IMR-90 (cell line): ENCODE measurements at regions not wholly inside any gene's neighbourhood (a gene's known extent, or its start where the extent isn't known, plus 50 kb on each side); places are given as distances from the start of the nearest gene placed in this dataset.

Source experiments
- ATAC-seq: fragments of 200-7000 bp; cut with Tn5 transposase; 2 replicates; pipeline ENCODE4 v1.9.1; 2020; ENCODE audit warnings: low read depth, mild to moderate bottlenecking, moderate library complexity
- BruUV-seq: library from RNA; stranded (reverse); fragments of 400-500 nt; replicated peaks from 2 replicates; lab custom pipeline; 2021; lab: Mats Ljungman, UMichigan
- CTCF ChIA-PET: fragments of 300-600 bp; formaldehyde crosslinking; extraction: SDS; loops from one replicate; lab custom pipeline; 2021; ENCODE audit warnings: antibody characterized with exemption; lab: Yijun Ruan, JAX
- POLR2A ChIA-PET: fragments of 300-600 bp; sonication (Branson Sonifier 250); formaldehyde crosslinking; loops from one replicate; lab custom pipeline; 2022; ENCODE audit warnings: antibody characterized with exemption; ENCODE audit not compliant: unreplicated experiment; lab: Charles Lee
- DNase-seq: peaks from one replicate; pipeline ENCODE4 v3.0.0; 2013
- H2AFZ ChIP-seq: replicated peaks from 2 replicates; pipeline ENCODE3; 2013; ENCODE audit warnings: low read length, mild to moderate bottlenecking; ENCODE audit not compliant: poor library complexity
- H2AK5ac ChIP-seq: 2 replicates; pipeline ENCODE4 v1.6.1; 2013; ENCODE audit warnings: low read depth, low read length, inconsistent platforms
- H2AK9ac ChIP-seq: replicated peaks from 2 replicates; pipeline ENCODE3; 2013; ENCODE audit warnings: mild to moderate bottlenecking, low read depth, low read length, moderate library complexity; ENCODE audit not compliant: poor library complexity
- H2BK120ac ChIP-seq: 2 replicates; pipeline ENCODE4 v1.6.1; 2013; ENCODE audit warnings: low read depth, low read length, inconsistent platforms
- H2BK15ac ChIP-seq: 3 replicates; pipeline ENCODE4 v1.6.1; 2013; ENCODE audit warnings: low read depth, low read length, inconsistent platforms
- H2BK20ac ChIP-seq: 2 replicates; pipeline ENCODE4 v1.6.1; 2013; ENCODE audit warnings: low read depth, mild to moderate bottlenecking, inconsistent platforms, low read length, moderate library complexity
- H2BK5ac ChIP-seq: 2 replicates; pipeline ENCODE4 v1.6.1; 2013; ENCODE audit warnings: mild to moderate bottlenecking, low read depth, low read length, inconsistent platforms; ENCODE audit not compliant: poor library complexity, severe bottlenecking
- H3K14ac ChIP-seq: replicated peaks from 2 replicates; pipeline ENCODE4 v1.6.1; 2013; ENCODE audit warnings: low read depth, low read length, inconsistent platforms
- H3K18ac ChIP-seq: 2 replicates; pipeline ENCODE4 v1.6.1; 2013; ENCODE audit warnings: low read depth, low read length, control low read depth
- H3K23ac ChIP-seq: 2 replicates; pipeline ENCODE4 v1.6.1; 2013; ENCODE audit warnings: low read depth, low read length, inconsistent platforms
- H3K27ac ChIP-seq: 2 replicates; pipeline ENCODE4 v1.5.1; 2013; ENCODE audit warnings: mild to moderate bottlenecking, control low read depth, low read length; ENCODE audit not compliant: insufficient read depth
- H3K27me3 ChIP-seq: 2 replicates; pipeline ENCODE4 v1.6.1; 2013; ENCODE audit warnings: low read length; ENCODE audit not compliant: control insufficient read depth, insufficient read depth
- H3K36me3 ChIP-seq: 2 replicates; pipeline ENCODE4 v1.6.1; 2013; ENCODE audit warnings: low read length, mixed read lengths; ENCODE audit not compliant: control insufficient read depth, insufficient read depth
- H3K4ac ChIP-seq: 2 replicates; pipeline ENCODE4 v1.6.1; 2013; ENCODE audit warnings: low read depth, low read length, inconsistent platforms
- H3K4me1 ChIP-seq: 2 replicates; pipeline ENCODE4 v1.6.1; 2013; ENCODE audit warnings: low read length, mixed read lengths; ENCODE audit not compliant: control insufficient read depth, insufficient read depth
- H3K4me2 ChIP-seq: 2 replicates; pipeline ENCODE4 v1.6.1; 2013; ENCODE audit warnings: low read depth, mild to moderate bottlenecking, control low read depth, low read length, moderate library complexity
- H3K4me3 ChIP-seq: 2 replicates; pipeline ENCODE4 v1.5.1; 2013; ENCODE audit warnings: low read depth, mild to moderate bottlenecking, control low read depth, low read length, moderate library complexity; ENCODE audit not compliant: insufficient read depth
- H3K56ac ChIP-seq: 2 replicates; pipeline ENCODE4 v1.6.1; 2013; ENCODE audit warnings: low read length, inconsistent platforms; ENCODE audit not compliant: insufficient read depth; ENCODE audit errors: extremely low read depth
- H3K79me1 ChIP-seq, 2 experiments: 2 replicates each; pipeline ENCODE4 v1.6.1; 2013; ENCODE audit warnings: low read length in 2 of 2, inconsistent platforms in 1 of 2, low read depth in 1 of 2
- H3K9ac ChIP-seq: 2 replicates; pipeline ENCODE4 v1.6.1; 2013; ENCODE audit warnings: low read depth, low read length, control low read depth
- H3K9me1 ChIP-seq: 2 replicates; pipeline ENCODE4 v1.6.1; 2013; ENCODE audit warnings: low read length, inconsistent platforms; ENCODE audit not compliant: insufficient read depth
- H3K9me3 ChIP-seq: 2 replicates; pipeline ENCODE4 v1.6.1; 2013; ENCODE audit warnings: low read length; ENCODE audit not compliant: control insufficient read depth, insufficient read depth
- H4K20me1 ChIP-seq: 2 replicates; pipeline ENCODE4 v1.6.1; 2013; ENCODE audit warnings: low read length, inconsistent platforms; ENCODE audit not compliant: insufficient read depth
- H4K5ac ChIP-seq: 2 replicates; pipeline ENCODE4 v1.6.1; 2013; ENCODE audit warnings: mild to moderate bottlenecking, low read depth, low read length, control low read depth
- H4K8ac ChIP-seq, 2 experiments: 2 replicates each; pipeline ENCODE4 v1.6.1; 2013; ENCODE audit warnings: low read depth in 2 of 2, low read length in 2 of 2, control low read depth in 1 of 2, inconsistent platforms in 1 of 2
- H4K91ac ChIP-seq: 2 replicates; pipeline ENCODE4 v1.6.1; 2013; ENCODE audit warnings: low read depth, low read length, inconsistent platforms; ENCODE audit not compliant: insufficient read depth
- BHLHE40 ChIP-seq: fragments of 150-350 bp; IDR thresholded peaks from 2 replicates; pipeline ENCODE4 v1.6.1; 2016; ENCODE audit warnings: mild to moderate bottlenecking, low read depth, low read length
- RCOR1 ChIP-seq: IDR thresholded peaks from 2 replicates; pipeline ENCODE4 v1.6.1; 2012; ENCODE audit warnings: mild to moderate bottlenecking, low read length, improper control_type of control experiment; ENCODE audit not compliant: insufficient replicate concordance
- RFX5 ChIP-seq: IDR thresholded peaks from 2 replicates; pipeline ENCODE4 v1.8.0; 2012; ENCODE audit warnings: low read depth, mild to moderate bottlenecking, low read length, moderate library complexity
- WGBS, 2 experiments: methylation state at CpG; one replicate each; pipeline versions ENCODE4 v1.1.5 to v1.1.7; 2013; ENCODE audit warnings: missing lambda C conversion rate in 2 of 2; ENCODE audit not compliant: insufficient read length in 1 of 2; ENCODE audit errors: extremely low coverage in 2 of 2; 5-methylcytosine and 5-hydroxymethylcytosine counted together
- dilution Hi-C: fragments of 300-500 bp; cut with HindIII; formaldehyde crosslinking; loops from one replicate; pipeline ENCODE4 v1.14.3; 2018; ENCODE audit warnings: low sequenced_read_pairs; ENCODE audit not compliant: unreplicated experiment
- in situ Hi-C: fragments of 300-500 bp; cut with MboI; formaldehyde crosslinking; loops from 3 replicates; pipeline ENCODE4 v1.14.3; 2019; ENCODE audit warnings: low sequenced_read_pairs, inconsistent platforms, mixed read lengths
- intact Hi-C: fragments of 100-400 bp; cut with micrococcal nuclease; formaldehyde crosslinking; loops from 2 replicates; pipeline ENCODE4 v1.10.0; 2022

DNA sequence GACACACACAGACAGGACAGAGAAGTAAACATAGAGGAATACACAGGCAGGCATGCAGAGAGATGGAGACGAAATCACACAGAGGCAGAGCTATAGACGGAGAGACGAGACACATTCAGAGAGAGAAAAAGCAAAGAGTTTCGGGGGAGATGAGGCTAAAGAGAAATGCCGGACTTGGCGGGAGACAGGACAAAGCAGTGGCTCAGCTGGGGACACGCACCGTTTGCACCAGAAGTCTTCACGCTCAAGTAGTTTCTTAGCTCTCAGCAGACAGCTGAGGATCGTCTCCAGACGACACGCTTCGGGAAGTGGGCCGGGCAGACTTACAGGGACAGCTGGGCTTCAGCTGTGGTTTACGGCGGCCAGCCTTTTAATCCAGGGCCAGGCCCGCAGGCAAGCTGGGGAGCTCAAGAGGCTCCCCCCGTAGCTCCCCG is 56.2 kb upstream of the DLG1 start:
- in situ Hi-C loops: no loop called here
- no peak for TF ChIP-seq RFX5
- peak; percentile 9 for TF ChIP-seq RCOR1
- no peak for TF ChIP-seq BHLHE40
- no peaks in the 10 kb centered on the region for H3K9me3 ChIP-seq
- peak overlapping the region; percentile 93; the same call in 1 of the 2 replicates for H3K18ac ChIP-seq
- peak overlapping the region; percentile 65 to 72 for H4K8ac ChIP-seq
- H2AK5ac ChIP-seq: 0 out of 2 replicates have a peak overlapping the region, but pooled peaks have one; percentile 47
- H3K79me1 ChIP-seq: no peaks in the 10 kb centered on the region
- WGBS, 2 experiments: 3% methylated on average over 16 of the region's 19 CpGs; no CpG with 5 or more reads in 1 of the 2 experiments
- H3K9me1 ChIP-seq: peaks cover 5% of the 10 kb centered on the region
- POLR2A ChIA-PET: interaction anchor here (0.5 to 1.5 kb wide), 2 partner anchors 13 to 76 kb away, joined by 4 to 6 read pairs; no protein-coding TSS in a partner anchor
- H3K4ac ChIP-seq: peak overlapping the region; percentile 80
- no peaks in the 10 kb centered on the region for H3K27me3 ChIP-seq
- H2AFZ ChIP-seq: peak overlapping the region; percentile 89
- dilution Hi-C loops: no loop called here
- H4K20me1 ChIP-seq: no peaks in the 10 kb centered on the region
- peak overlapping the region; percentile 73 for H2BK20ac ChIP-seq
- H3K36me3 ChIP-seq: no peaks in the 10 kb centered on the region
- ATAC-seq: peak; percentile 86
- H3K4me2 ChIP-seq: peak overlapping the region; percentile 84
- peak overlapping the region; percentile 58 for H4K5ac ChIP-seq
- peak; percentile 73 for DNase-seq
- CTCF ChIA-PET: no interaction called here
- H3K4me3 ChIP-seq: peak overlapping the region; percentile 11
- intact Hi-C loops: no loop called here
- H2BK15ac ChIP-seq: peak overlapping the region; percentile 52; the same call in 2 of the 3 replicates
- H2AK9ac ChIP-seq: peak overlapping the region; percentile 29
- H2BK5ac ChIP-seq: peak overlapping the region; percentile 41
- peak overlapping the region; percentile 70 for H4K91ac ChIP-seq
- peak overlapping the region; percentile 82 for H3K14ac ChIP-seq
- H3K9ac ChIP-seq: peak overlapping the region; percentile 44
- peak overlapping the region; percentile 52; the same call in 1 of the 2 replicates for H3K56ac ChIP-seq
- H2BK120ac ChIP-seq: peak overlapping the region; percentile 79
- peaks cover 16% of the 10 kb centered on the region for H3K4me1 ChIP-seq
- peak overlapping the region; percentile 77 for H3K23ac ChIP-seq
- peak overlapping the region; percentile 63 for H3K27ac ChIP-seq
- no TSS peak for BruUV-seq
